GM12878 (cell line): ENCODE measurements at regions not wholly inside any gene's neighbourhood (a gene's known extent, or its start where the extent isn't known, plus 50 kb on each side); places are given as distances from the start of the nearest gene placed in this dataset.

Source experiments
- ATF7 ChIP-seq: fragments of 450-650 bp; IDR thresholded peaks from 2 replicates; pipeline ENCODE4 v1.6.1; 2016; ENCODE audit warnings: low read depth, mild to moderate bottlenecking
- CTCF ChIP-seq, 3 experiments: IDR thresholded peaks in 2 of 3; conservative IDR thresholded peaks in 1 of 3; 2 replicates each; pipeline ENCODE4 v1.5.1; 2011; ENCODE audit warnings: low read depth in 3 of 3, low read length in 3 of 3, mild to moderate bottlenecking in 3 of 3, control low read depth in 2 of 3, moderate library complexity in 2 of 3, inconsistent platforms in 1 of 3, mixed read lengths in 1 of 3; ENCODE audit not compliant: control insufficient read depth in 2 of 3, insufficient read depth in 1 of 3; ENCODE audit errors: extremely low read depth in 1 of 3
- ESRRA ChIP-seq: IDR thresholded peaks from 2 replicates; pipeline ENCODE4 v1.6.1; 2012; ENCODE audit warnings: mild to moderate bottlenecking, low read length, improper control_type of control experiment
- EZH2 ChIP-seq: IDR thresholded peaks from 2 replicates; pipeline ENCODE4 v1.6.1; 2012; ENCODE audit warnings: low read depth, mild to moderate bottlenecking, control low read depth, inconsistent platforms, low read length, borderline replicate concordance; ENCODE audit not compliant: control insufficient read depth
- PBX3 ChIP-seq: IDR thresholded peaks from 2 replicates; pipeline ENCODE4 v1.6.1; 2011; ENCODE audit warnings: mild to moderate bottlenecking, low read depth, low read length, moderate library complexity; ENCODE audit not compliant: insufficient replicate concordance
- POLR2AphosphoS2 ChIP-seq: IDR thresholded peaks from 2 replicates; pipeline ENCODE4 v1.6.1; 2011; ENCODE audit warnings: low read depth, mild to moderate bottlenecking, low read length, improper control_type of control experiment, moderate library complexity
- TAF1 ChIP-seq: IDR thresholded peaks from 2 replicates; pipeline ENCODE4 v1.6.1; 2011; ENCODE audit warnings: mild to moderate bottlenecking, low read depth, low read length, borderline replicate concordance
- TBL1XR1 ChIP-seq: IDR thresholded peaks from 2 replicates; pipeline ENCODE4 v1.6.1; 2012; ENCODE audit warnings: low read depth, low read length, improper control_type of control experiment
- YY1 ChIP-seq: IDR thresholded peaks from 2 replicates; pipeline ENCODE4 v1.6.1; 2011; ENCODE audit warnings: low read depth, mild to moderate bottlenecking, low read length
- ZBTB33 ChIP-seq: fragments of 450-650 bp; IDR thresholded peaks from 2 replicates; pipeline ENCODE4 v1.6.1; 2017; ENCODE audit warnings: mild to moderate bottlenecking
- ZNF24 ChIP-seq: fragments of 450-650 bp; IDR thresholded peaks from 2 replicates; pipeline ENCODE4 v1.6.1; 2017; ENCODE audit warnings: antibody characterized with exemption, mild to moderate bottlenecking
- TF ChIP-seq, protein P1 (sequence below): IDR thresholded peaks from 2 replicates; pipeline ENCODE4 v1.6.1; 2012; ENCODE audit warnings: mild to moderate bottlenecking, low read depth, low read length

DNA sequence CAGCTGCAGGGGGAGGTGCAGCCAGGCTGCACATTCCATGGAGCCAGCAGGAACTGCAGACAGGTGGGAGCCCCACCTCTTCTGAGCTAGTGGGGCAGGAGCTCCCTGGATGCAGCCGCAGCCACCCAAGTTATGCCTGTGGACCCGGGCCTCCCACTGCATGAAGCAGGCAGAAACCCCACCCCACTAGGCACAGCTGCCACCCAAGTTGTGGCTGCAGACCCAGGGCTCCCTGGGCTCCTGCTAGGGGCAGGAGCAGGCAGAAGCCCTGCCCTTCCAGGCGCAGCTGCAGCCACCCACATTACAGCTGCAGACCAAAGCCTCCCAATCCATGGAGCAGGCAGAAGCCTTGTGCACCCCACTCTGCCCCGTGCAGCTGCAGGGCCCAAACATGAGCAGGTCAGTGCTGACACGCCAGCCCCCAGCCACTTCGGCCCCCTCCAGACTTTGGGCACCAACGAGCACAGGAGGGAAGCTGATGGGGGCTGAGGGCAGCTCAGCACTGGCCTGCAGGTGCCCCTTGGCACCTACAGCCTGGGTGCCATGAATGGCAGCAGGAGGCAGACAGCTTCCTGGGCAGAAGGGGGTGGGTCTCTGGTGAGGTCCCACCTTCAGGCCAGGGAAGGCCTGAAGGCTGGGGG is 106.9 kb downstream of the C9orf50 start:
- TF ChIP-seq, protein P1, sequence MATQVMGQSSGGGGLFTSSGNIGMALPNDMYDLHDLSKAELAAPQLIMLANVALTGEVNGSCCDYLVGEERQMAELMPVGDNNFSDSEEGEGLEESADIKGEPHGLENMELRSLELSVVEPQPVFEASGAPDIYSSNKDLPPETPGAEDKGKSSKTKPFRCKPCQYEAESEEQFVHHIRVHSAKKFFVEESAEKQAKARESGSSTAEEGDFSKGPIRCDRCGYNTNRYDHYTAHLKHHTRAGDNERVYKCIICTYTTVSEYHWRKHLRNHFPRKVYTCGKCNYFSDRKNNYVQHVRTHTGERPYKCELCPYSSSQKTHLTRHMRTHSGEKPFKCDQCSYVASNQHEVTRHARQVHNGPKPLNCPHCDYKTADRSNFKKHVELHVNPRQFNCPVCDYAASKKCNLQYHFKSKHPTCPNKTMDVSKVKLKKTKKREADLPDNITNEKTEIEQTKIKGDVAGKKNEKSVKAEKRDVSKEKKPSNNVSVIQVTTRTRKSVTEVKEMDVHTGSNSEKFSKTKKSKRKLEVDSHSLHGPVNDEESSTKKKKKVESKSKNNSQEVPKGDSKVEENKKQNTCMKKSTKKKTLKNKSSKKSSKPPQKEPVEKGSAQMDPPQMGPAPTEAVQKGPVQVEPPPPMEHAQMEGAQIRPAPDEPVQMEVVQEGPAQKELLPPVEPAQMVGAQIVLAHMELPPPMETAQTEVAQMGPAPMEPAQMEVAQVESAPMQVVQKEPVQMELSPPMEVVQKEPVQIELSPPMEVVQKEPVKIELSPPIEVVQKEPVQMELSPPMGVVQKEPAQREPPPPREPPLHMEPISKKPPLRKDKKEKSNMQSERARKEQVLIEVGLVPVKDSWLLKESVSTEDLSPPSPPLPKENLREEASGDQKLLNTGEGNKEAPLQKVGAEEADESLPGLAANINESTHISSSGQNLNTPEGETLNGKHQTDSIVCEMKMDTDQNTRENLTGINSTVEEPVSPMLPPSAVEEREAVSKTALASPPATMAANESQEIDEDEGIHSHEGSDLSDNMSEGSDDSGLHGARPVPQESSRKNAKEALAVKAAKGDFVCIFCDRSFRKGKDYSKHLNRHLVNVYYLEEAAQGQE: no peak
- TF ChIP-seq ESRRA (no peak), PBX3 (no peak), ZBTB33 (no peak), CTCF (IDR thresholded peaks at IDR 0.05 in 2 of 3, conservative IDR thresholded peaks at IDR 0.05 in 1 of 3; ENCODE audit: control insufficient read depth in 2 of 3, extremely low read depth in 1 of 3, insufficient read depth in 1 of 3, low read depth in 3 of 3, low read length in 3 of 3) (no peak), YY1 (no peak), ZNF24 (no peak), EZH2 (no peak), TAF1 (no peak), ATF7 (no peak), TBL1XR1 (no peak), POLR2AphosphoS2 (no peak)
